C4-2B (cell line): ENCODE measurements at regions not wholly inside any gene's neighbourhood (a gene's known extent, or its start where the extent isn't known, plus 50 kb on each side); places are given as distances from the start of the nearest gene placed in this dataset.
"Not testable (repeated sequence)": the region's sequence is repeated elsewhere in the genome, so short reads cannot be mapped to it uniquely, and the experiment has no call there.

Source experiments
- H3K27ac ChIP-seq: fragments of 450-650 bp; 2 replicates; pipeline ENCODE4 v1.5.1; 2017
- CTCF ChIP-seq: fragments of 450-650 bp; conservative IDR thresholded peaks from 2 replicates; pipeline ENCODE4 v1.5.1; 2017; ENCODE audit warnings: mild to moderate bottlenecking
- ZFX ChIP-seq: fragments of 450-650 bp; IDR thresholded peaks from 2 replicates; pipeline ENCODE4 v1.6.1; 2017

GRCh38 chr9:89685698-89686097 lies 80.9 kb downstream of the GADD45G start:
- TF ChIP-seq CTCF (no peak), ZFX (no peak)
- H3K27ac ChIP-seq: peak overlapping the region; percentile 67

- no peak for TF ChIP-seq ZFX
- no peak for TF ChIP-seq CTCF
- peak overlapping the region; percentile 67 for H3K27ac ChIP-seq
These were observed 81.3 kb downstream of the GADD45G start for GRCh38 chr9:89686126-89686525.

- H3K27ac ChIP-seq: peak overlapping the region; percentile 67
- TF ChIP-seq CTCF (no peak), ZFX (no peak)
These were observed 81.8 kb downstream of the GADD45G start for GRCh38 chr9:89686621-89687020.

DNA sequence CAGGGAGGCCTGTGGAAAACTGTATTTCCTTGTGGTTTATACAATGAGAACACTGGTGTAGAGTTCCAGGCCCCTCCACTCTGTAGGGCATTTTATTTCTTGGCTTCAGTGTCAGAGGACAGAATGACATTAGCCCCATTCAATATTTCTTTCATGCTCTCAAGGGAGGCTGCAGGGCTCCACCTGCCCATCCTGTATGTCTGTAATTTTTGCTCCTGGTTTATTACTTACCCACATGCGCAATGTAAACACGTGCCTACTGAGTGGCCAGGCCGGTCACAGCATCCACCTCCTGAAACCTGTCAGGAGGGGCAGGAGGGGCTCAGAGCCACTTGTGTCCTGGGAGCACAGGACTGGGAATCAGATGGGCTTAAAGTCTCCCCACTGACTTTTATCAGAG lies 82.4 kb downstream of the GADD45G start:
- TF ChIP-seq CTCF (no peak), ZFX (no peak)
- H3K27ac ChIP-seq: peak overlapping the region; percentile 67

- TF ChIP-seq CTCF (no peak), ZFX (no peak)
- peak overlapping the region; percentile 67 for H3K27ac ChIP-seq
These were observed 83.0 kb downstream of the GADD45G start for GRCh38 chr9:89687848-89688247.

DNA sequence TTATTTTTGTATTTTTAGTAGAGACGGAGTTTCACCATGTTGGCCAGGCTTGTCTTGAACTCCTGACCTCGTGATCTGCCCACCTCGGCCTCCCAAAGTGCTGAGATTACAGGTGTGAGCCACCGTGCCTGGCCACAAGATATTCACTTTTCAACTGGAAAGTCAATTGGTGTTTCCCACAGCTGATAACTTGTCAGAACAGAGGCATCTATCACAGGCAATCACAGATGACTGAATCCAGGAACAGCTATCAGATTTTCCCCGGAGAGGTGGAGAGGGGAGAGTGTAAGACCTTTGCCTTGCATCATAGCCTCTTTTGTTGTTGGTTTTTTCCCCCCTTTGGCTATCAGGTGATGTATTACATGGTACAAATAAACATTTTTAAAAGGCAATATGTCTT lies 84.5 kb downstream of the GADD45G start:
- not testable (repeated sequence) for H3K27ac ChIP-seq

- no peak overlapping the region for H3K27ac ChIP-seq
- TF ChIP-seq CTCF (no peak), ZFX (no peak)
These were observed 85.6 kb downstream of the GADD45G start for GRCh38 chr9:89690334-89690912.

GRCh38 chr9:89695441-89695891 lies 90.7 kb downstream of the GADD45G start:
- no peak overlapping the region for H3K27ac ChIP-seq

GRCh38 chr9:89695979-89696378 lies 91.2 kb downstream of the GADD45G start:
- not testable (repeated sequence) for H3K27ac ChIP-seq

More at GRCh38 chr9:89695441-89695891, 90.7 kb downstream of the GADD45G start:
- TF ChIP-seq ZFX (no peak), CTCF (no peak)
